HCT116 (cell line): ENCODE measurements at regions not wholly inside any gene's neighbourhood (a gene's known extent, or its start where the extent isn't known, plus 50 kb on each side); places are given as distances from the start of the nearest gene placed in this dataset.

ENCODE experiments used
- EZH2phosphoT487 ChIP-seq: fragments of 200-600 bp; IDR thresholded peaks from 2 replicates; pipeline ENCODE4 v1.6.1; 2018; ENCODE audit warnings: antibody characterized with exemption, borderline replicate concordance
- JUND ChIP-seq: IDR thresholded peaks from 2 replicates; pipeline ENCODE4 v1.6.1; 2012
- POLR2A ChIP-seq: IDR thresholded peaks from 2 replicates; pipeline ENCODE4 v1.7.0; 2011; ENCODE audit warnings: borderline replicate concordance; ENCODE audit not compliant: insufficient read depth, insufficient read length; ENCODE audit errors: extremely low read depth
- POLR2AphosphoS5 ChIP-seq: IDR thresholded peaks from 2 replicates; pipeline ENCODE4 v1.6.1; 2011; ENCODE audit warnings: mild to moderate bottlenecking, low read depth, low read length, moderate library complexity
- TCF7L2 ChIP-seq: IDR thresholded peaks from 2 replicates; pipeline ENCODE4 v1.7.0; 2011; ENCODE audit warnings: borderline replicate concordance, inconsistent platforms; ENCODE audit not compliant: insufficient read depth, insufficient read length; ENCODE audit errors: extremely low read depth
- YY1 ChIP-seq: IDR thresholded peaks from 2 replicates; pipeline ENCODE4 v1.6.1; 2011; ENCODE audit warnings: low read length, low read depth, moderate library complexity, mild to moderate bottlenecking; ENCODE audit not compliant: insufficient replicate concordance; ENCODE audit errors: extremely low read depth
- ZFX ChIP-seq: fragments of 450-650 bp; IDR thresholded peaks from 2 replicates; pipeline ENCODE4 v1.6.1; 2017
- ZNF274 ChIP-seq: fragments of 200-500 bp; sonication (Bioruptor generic); IDR thresholded peaks from 2 replicates; pipeline ENCODE4 v1.6.1; 2014; ENCODE audit warnings: mild to moderate bottlenecking, low read depth, low read length, inconsistent platforms
- TF ChIP-seq, protein P1 (sequence below): IDR thresholded peaks from 2 replicates; pipeline ENCODE4 v1.6.1; 2012
- TF ChIP-seq, protein P2 (sequence below), 3 experiments: fragments of 200-600 bp in 1 of 3; sonication (generic) in 1 of 3; IDR thresholded peaks in 2 of 3; conservative IDR thresholded peaks in 1 of 3; 2 replicates each; pipeline ENCODE4 v1.5.1; 2012 to 2017; ENCODE audit warnings: low read depth in 2 of 3, low read length in 2 of 3, antibody characterized with exemption in 1 of 3, borderline replicate concordance in 1 of 3, control low read depth in 1 of 3, mild to moderate bottlenecking in 1 of 3, mixed read lengths in 1 of 3, mixed run types in 1 of 3, moderate library complexity in 1 of 3; ENCODE audit not compliant: insufficient read depth in 1 of 3
- TF ChIP-seq, protein P3 (sequence below): IDR thresholded peaks from 2 replicates; pipeline ENCODE4 v1.6.1; 2012; ENCODE audit warnings: low read depth

DNA sequence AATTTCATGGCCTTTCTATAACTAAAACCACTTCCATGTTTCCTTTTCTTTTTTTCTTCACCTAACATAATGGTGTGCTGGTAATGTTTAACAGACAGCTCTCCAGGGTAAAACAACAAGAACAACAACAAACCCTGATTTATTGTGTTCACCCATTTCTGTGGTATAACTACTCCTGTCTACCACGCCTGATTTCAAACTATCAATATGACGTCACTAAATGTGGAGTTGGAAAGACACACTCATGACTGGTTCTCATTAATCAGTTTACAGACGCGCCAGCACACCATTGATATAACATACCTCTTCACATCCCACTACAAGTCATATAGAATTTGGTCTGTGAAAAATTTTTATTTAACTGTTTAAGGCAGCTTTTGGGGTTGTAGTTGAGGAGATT is 142.9 kb downstream of the ARRDC3 start:
- TF ChIP-seq POLR2A (no peak), EZH2phosphoT487 (no peak), TCF7L2 (no peak), ZNF274 (no peak), POLR2AphosphoS5 (no peak), JUND (no peak), YY1 (no peak), ZFX (no peak)
- TF ChIP-seq, protein P1, sequence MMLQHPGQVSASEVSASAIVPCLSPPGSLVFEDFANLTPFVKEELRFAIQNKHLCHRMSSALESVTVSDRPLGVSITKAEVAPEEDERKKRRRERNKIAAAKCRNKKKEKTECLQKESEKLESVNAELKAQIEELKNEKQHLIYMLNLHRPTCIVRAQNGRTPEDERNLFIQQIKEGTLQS, result no peak
- TF ChIP-seq, protein P2, sequence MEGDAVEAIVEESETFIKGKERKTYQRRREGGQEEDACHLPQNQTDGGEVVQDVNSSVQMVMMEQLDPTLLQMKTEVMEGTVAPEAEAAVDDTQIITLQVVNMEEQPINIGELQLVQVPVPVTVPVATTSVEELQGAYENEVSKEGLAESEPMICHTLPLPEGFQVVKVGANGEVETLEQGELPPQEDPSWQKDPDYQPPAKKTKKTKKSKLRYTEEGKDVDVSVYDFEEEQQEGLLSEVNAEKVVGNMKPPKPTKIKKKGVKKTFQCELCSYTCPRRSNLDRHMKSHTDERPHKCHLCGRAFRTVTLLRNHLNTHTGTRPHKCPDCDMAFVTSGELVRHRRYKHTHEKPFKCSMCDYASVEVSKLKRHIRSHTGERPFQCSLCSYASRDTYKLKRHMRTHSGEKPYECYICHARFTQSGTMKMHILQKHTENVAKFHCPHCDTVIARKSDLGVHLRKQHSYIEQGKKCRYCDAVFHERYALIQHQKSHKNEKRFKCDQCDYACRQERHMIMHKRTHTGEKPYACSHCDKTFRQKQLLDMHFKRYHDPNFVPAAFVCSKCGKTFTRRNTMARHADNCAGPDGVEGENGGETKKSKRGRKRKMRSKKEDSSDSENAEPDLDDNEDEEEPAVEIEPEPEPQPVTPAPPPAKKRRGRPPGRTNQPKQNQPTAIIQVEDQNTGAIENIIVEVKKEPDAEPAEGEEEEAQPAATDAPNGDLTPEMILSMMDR (IDR thresholded peaks at IDR 0.05 in 2 of 3, conservative IDR thresholded peaks at IDR 0.05 in 1 of 3; ENCODE audit: borderline replicate concordance in 1 of 3, insufficient read depth in 1 of 3, low read depth in 2 of 3, low read length in 2 of 3), result no peak
- TF ChIP-seq, protein P3, sequence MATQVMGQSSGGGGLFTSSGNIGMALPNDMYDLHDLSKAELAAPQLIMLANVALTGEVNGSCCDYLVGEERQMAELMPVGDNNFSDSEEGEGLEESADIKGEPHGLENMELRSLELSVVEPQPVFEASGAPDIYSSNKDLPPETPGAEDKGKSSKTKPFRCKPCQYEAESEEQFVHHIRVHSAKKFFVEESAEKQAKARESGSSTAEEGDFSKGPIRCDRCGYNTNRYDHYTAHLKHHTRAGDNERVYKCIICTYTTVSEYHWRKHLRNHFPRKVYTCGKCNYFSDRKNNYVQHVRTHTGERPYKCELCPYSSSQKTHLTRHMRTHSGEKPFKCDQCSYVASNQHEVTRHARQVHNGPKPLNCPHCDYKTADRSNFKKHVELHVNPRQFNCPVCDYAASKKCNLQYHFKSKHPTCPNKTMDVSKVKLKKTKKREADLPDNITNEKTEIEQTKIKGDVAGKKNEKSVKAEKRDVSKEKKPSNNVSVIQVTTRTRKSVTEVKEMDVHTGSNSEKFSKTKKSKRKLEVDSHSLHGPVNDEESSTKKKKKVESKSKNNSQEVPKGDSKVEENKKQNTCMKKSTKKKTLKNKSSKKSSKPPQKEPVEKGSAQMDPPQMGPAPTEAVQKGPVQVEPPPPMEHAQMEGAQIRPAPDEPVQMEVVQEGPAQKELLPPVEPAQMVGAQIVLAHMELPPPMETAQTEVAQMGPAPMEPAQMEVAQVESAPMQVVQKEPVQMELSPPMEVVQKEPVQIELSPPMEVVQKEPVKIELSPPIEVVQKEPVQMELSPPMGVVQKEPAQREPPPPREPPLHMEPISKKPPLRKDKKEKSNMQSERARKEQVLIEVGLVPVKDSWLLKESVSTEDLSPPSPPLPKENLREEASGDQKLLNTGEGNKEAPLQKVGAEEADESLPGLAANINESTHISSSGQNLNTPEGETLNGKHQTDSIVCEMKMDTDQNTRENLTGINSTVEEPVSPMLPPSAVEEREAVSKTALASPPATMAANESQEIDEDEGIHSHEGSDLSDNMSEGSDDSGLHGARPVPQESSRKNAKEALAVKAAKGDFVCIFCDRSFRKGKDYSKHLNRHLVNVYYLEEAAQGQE, result no peak
